ENCODE measurements at regions not wholly inside any gene's neighbourhood (a gene's known extent, or its start where the extent isn't known, plus 50 kb on each side); places are given as distances from the start of the nearest gene placed in this dataset.

DNA sequence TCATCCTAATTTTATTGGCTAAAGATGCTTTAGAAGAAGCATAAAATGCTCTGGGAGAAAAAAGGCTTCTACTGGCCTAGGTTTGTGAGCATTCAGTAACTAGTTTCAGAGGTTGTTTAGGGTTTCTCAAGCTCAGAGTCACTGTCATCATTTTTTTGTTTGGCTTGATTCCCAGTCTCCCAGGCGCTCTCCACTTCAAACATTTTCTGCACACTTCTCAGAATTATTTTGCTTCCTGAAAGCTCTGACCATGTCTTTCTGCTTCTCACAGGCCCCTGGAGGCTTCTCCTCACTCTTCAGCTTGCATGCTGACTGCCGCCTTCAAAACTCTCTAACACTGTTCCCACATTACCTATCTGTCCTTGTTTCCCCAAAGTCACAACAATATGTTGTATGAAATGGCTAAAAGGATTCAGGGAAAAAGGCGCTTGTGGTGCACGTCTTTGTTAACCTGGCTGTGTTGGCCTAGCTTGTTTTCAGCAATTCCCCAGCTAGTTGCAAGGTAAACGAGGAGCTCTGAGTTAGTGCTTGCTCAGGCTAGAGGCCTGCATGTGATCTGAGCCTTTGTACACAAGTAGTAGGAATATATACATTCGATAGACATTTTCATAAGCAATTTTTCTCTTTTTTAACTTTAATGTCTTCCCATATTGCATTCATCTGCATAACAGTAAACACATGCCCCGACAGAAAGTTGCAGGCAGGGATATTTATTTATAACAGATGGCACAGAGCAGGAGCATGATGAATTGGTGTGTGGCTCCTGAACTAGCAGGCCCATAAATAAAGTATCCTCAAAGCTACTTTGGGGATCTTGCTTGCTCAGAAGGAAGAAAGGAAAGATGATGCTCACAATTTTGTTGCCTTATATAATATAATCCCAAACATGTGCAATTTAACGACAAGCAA is 129.2 kb upstream of the DPH6 start:
- H3K4me3 ChIP-seq (ENCODE audit: insufficient read depth, low read depth, low read length) = no peak overlapping the region
- WGBS, 2 experiments = 91 to 94% methylated on average over 8 of the region's 8 CpGs
- H3K4me1 ChIP-seq (ENCODE audit: control insufficient read depth, insufficient read depth, low read length) = no peaks in the 10 kb centered on the region
- H3K36me3 ChIP-seq (ENCODE audit: control insufficient read depth, insufficient read depth, low read length) = no peaks in the 10 kb centered on the region
- H3K9me3 ChIP-seq (ENCODE audit: control insufficient read depth, low read length) = no peaks in the 10 kb centered on the region
- H3K27me3 ChIP-seq (ENCODE audit: control insufficient read depth, insufficient read depth, low read length, poor library complexity, severe bottlenecking) = no peaks in the 10 kb centered on the region
- H3K27ac ChIP-seq (ENCODE audit: insufficient read depth, low read depth, low read length, poor library complexity, severe bottlenecking) = no peak overlapping the region

DNA sequence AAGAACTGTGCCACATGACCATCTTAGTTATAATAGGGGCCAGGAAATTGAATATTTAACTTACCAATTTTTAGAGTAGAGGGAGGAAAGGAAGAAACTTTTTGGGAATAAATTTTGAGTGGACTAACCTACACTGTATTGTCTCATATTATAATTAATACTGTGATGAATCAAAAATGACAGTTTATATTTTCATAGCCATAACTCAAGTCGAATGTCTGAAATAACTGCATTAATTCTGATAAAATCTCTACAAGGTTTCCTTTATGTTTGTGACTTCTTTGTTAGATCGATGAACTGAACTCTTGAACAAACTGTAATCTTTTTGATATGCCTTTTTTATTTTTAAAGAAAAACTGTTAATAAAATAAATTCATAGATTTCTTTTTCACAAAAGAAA is 132.8 kb upstream of the DPH6 start:
- H3K9me3 ChIP-seq (ENCODE audit: control insufficient read depth, low read length) = no peaks in the 10 kb centered on the region
- H3K27me3 ChIP-seq (ENCODE audit: control insufficient read depth, insufficient read depth, low read length, poor library complexity, severe bottlenecking) = no peaks in the 10 kb centered on the region
- H3K4me1 ChIP-seq (ENCODE audit: control insufficient read depth, insufficient read depth, low read length) = no peaks in the 10 kb centered on the region
- H3K27ac ChIP-seq (ENCODE audit: insufficient read depth, low read depth, low read length, poor library complexity, severe bottlenecking) = no peak overlapping the region
- no peaks in the 10 kb centered on the region for H3K36me3 ChIP-seq (ENCODE audit: control insufficient read depth, insufficient read depth, low read length)
- 100% methylated on average over 1 of the region's 2 CpGs; no CpG with 5 or more reads in 1 of the 2 experiments for WGBS, 2 experiments
- H3K4me3 ChIP-seq (ENCODE audit: insufficient read depth, low read depth, low read length) = no peak overlapping the region

DNA sequence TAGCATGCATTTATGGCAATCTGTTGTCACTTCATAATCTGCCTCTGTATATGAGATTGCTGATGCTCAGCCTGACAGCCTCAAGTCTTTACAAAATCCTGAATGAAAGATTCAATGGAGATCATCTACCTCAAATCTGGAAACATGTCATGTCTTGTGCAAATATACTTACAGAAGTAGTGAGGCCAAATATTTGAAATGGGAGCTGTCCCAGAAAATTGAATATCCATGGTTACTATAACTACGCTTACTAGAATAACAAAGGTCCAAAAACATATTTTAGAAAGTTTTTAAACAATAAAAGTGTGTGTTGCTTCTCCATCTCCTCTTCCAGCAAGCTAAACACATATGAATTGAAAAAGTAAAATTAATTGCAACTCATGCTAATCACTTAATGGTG is 133.2 kb upstream of the DPH6 start:
- Histone ChIP-seq H3K27ac (ENCODE audit: insufficient read depth, low read depth, low read length, poor library complexity, severe bottlenecking) (no peak overlapping the region), H3K4me3 (ENCODE audit: insufficient read depth, low read depth, low read length) (no peak overlapping the region), H3K4me1 (ENCODE audit: control insufficient read depth, insufficient read depth, low read length) (no peaks in the 10 kb centered on the region), H3K9me3 (ENCODE audit: control insufficient read depth, low read length) (no peaks in the 10 kb centered on the region), H3K36me3 (ENCODE audit: control insufficient read depth, insufficient read depth, low read length) (no peaks in the 10 kb centered on the region), H3K27me3 (ENCODE audit: control insufficient read depth, insufficient read depth, low read length, poor library complexity, severe bottlenecking) (no peaks in the 10 kb centered on the region)
- no CpG with 5 or more reads among the region's 1 CpG for WGBS, 2 experiments

DNA sequence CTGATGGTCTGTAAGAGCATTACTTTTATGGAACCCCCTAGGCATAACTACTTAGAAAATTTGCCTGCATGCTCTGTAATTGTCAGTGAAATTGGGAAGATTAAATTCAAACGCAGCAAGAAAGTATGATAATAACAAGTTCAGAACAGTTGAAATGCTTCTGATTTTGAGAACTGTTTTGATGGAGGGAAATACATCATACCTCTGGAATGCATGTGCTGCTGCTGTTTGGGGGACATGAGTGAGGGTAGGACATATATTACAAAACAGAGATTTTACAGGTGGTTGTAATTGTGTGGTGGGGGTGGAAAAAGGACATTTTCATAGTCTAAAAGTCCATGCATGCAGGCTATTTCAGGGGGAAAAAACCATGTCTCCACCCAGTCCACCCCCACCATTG is 135.0 kb upstream of the DPH6 start:
- no peak overlapping the region for H3K4me3 ChIP-seq (ENCODE audit: insufficient read depth, low read depth, low read length)
- H3K36me3 ChIP-seq (ENCODE audit: control insufficient read depth, insufficient read depth, low read length) = no peaks in the 10 kb centered on the region
- no peaks in the 10 kb centered on the region for H3K4me1 ChIP-seq (ENCODE audit: control insufficient read depth, insufficient read depth, low read length)
- no peaks in the 10 kb centered on the region for H3K9me3 ChIP-seq (ENCODE audit: control insufficient read depth, low read length)
- WGBS, 2 experiments = 93 to 95% methylated on average over 1 of the region's 1 CpG
- H3K27ac ChIP-seq (ENCODE audit: insufficient read depth, low read depth, low read length, poor library complexity, severe bottlenecking) = no peak overlapping the region
- H3K27me3 ChIP-seq (ENCODE audit: control insufficient read depth, insufficient read depth, low read length, poor library complexity, severe bottlenecking) = no peaks in the 10 kb centered on the region

DNA sequence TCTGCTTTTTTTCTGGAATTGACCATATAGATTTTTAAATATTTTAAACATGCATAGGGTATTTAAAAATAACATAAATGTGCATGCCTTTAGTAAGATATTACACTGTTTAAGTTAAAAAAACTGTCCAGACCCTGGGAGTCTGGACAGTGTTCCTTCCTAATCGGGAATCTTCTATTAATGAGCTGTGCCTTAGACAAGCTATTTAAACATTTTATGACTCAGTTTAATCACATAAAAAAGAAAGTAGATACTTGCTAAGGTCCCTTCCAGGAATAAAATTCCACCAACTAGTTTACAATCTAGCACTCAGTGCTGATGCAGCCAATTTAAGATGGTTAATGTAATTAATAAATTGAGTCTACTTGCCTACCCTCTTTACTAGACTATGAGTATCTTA is 140.4 kb upstream of the DPH6 start:
- WGBS, 2 experiments = 100% methylated on average over 1 of the region's 1 CpG
- H3K4me1 ChIP-seq (ENCODE audit: control insufficient read depth, insufficient read depth, low read length) = no peaks in the 10 kb centered on the region
- H3K36me3 ChIP-seq (ENCODE audit: control insufficient read depth, insufficient read depth, low read length) = no peaks in the 10 kb centered on the region
- no peaks in the 10 kb centered on the region for H3K9me3 ChIP-seq (ENCODE audit: control insufficient read depth, low read length)
- H3K27ac ChIP-seq (ENCODE audit: insufficient read depth, low read depth, low read length, poor library complexity, severe bottlenecking) = no peak overlapping the region
- H3K27me3 ChIP-seq (ENCODE audit: control insufficient read depth, insufficient read depth, low read length, poor library complexity, severe bottlenecking) = no peaks in the 10 kb centered on the region
- no peak overlapping the region for H3K4me3 ChIP-seq (ENCODE audit: insufficient read depth, low read depth, low read length)

DNA sequence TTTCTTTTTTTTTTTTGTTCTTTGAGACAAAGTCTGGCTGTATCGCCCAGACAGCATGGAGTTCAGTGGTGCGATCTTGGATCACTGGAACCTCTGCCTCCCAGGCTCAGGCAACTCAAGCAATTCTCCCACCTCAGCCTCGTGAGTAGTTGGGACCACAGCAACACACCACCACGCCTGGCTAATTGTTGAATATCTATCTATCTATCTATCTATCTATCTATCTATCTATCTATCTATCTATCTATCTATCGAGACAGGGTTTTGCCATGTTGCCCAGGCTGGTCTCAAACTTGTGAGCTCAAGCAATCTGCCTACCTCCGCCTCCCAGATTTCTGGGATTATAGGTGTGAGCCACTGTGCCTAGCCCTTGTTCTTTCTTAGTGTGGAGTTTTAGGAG is 143.3 kb upstream of the DPH6 start:
- Histone ChIP-seq H3K9me3 (ENCODE audit: control insufficient read depth, low read length) (no peaks in the 10 kb centered on the region), H3K36me3 (ENCODE audit: control insufficient read depth, insufficient read depth, low read length) (no peaks in the 10 kb centered on the region), H3K4me3 (ENCODE audit: insufficient read depth, low read depth, low read length) (no peak overlapping the region), H3K27me3 (ENCODE audit: control insufficient read depth, insufficient read depth, low read length, poor library complexity, severe bottlenecking) (no peaks in the 10 kb centered on the region), H3K27ac (ENCODE audit: insufficient read depth, low read depth, low read length, poor library complexity, severe bottlenecking) (no peak overlapping the region), H3K4me1 (ENCODE audit: control insufficient read depth, insufficient read depth, low read length) (no peaks in the 10 kb centered on the region)
- 88 to 91% methylated on average over 6 of the region's 6 CpGs for WGBS, 2 experiments

DNA sequence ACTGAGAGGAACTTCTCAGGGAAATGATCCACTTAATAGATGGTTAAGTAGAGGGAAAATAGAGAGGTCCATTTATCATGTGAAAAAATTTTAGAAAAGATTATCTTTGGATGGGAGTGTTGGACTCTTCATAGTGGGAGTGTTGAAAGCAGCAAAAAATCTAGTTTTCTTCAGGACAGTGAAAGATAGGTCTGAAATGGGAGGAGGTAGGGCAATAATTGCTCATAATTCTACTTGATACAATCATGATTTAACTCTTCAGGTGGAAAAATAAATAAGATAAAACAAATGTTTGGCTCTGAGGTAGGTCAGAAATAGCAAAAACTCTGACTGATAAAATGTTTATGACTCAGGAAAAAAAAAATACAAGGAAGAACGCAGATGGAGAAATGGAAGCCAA is 144.1 kb upstream of the DPH6 start:
- Histone ChIP-seq H3K9me3 (ENCODE audit: control insufficient read depth, low read length) (no peaks in the 10 kb centered on the region), H3K27me3 (ENCODE audit: control insufficient read depth, insufficient read depth, low read length, poor library complexity, severe bottlenecking) (no peaks in the 10 kb centered on the region), H3K27ac (ENCODE audit: insufficient read depth, low read depth, low read length, poor library complexity, severe bottlenecking) (no peak overlapping the region), H3K4me1 (ENCODE audit: control insufficient read depth, insufficient read depth, low read length) (no peaks in the 10 kb centered on the region), H3K36me3 (ENCODE audit: control insufficient read depth, insufficient read depth, low read length) (no peaks in the 10 kb centered on the region), H3K4me3 (ENCODE audit: insufficient read depth, low read depth, low read length) (no peak overlapping the region)
- WGBS, 2 experiments = 86 to 93% methylated on average over 1 of the region's 1 CpG

DNA sequence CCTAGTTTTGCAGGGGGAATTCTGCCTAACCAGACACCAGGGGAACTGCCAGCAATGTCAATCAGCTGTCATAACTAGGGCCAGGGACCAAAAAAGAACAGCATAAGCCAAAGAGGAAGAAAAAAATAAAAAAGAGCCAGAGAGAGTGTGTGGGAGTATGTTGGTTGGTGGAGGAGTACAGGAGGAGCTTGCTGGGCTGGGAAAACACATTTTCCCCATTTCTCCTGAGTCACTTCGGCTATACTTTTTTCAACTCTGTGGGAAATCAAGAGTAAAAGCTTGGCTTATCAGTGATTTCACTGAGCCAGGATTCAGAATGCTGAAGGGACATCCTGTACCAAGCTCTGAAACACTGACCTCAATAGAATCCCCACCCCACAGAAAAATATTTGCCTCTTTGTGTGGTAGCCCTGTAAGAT is 144.7 kb upstream of the DPH6 start:
- no peaks in the 10 kb centered on the region for H3K9me3 ChIP-seq (ENCODE audit: control insufficient read depth, low read length)
- H3K27ac ChIP-seq (ENCODE audit: insufficient read depth, low read depth, low read length, poor library complexity, severe bottlenecking) = no peak overlapping the region
- H3K4me3 ChIP-seq (ENCODE audit: insufficient read depth, low read depth, low read length) = no peak overlapping the region
- no peaks in the 10 kb centered on the region for H3K36me3 ChIP-seq (ENCODE audit: control insufficient read depth, insufficient read depth, low read length)
- 64 to 90% methylated on average over 1 of the region's 1 CpG for WGBS, 2 experiments
- no peaks in the 10 kb centered on the region for H3K27me3 ChIP-seq (ENCODE audit: control insufficient read depth, insufficient read depth, low read length, poor library complexity, severe bottlenecking)
- H3K4me1 ChIP-seq (ENCODE audit: control insufficient read depth, insufficient read depth, low read length) = no peaks in the 10 kb centered on the region

DNA sequence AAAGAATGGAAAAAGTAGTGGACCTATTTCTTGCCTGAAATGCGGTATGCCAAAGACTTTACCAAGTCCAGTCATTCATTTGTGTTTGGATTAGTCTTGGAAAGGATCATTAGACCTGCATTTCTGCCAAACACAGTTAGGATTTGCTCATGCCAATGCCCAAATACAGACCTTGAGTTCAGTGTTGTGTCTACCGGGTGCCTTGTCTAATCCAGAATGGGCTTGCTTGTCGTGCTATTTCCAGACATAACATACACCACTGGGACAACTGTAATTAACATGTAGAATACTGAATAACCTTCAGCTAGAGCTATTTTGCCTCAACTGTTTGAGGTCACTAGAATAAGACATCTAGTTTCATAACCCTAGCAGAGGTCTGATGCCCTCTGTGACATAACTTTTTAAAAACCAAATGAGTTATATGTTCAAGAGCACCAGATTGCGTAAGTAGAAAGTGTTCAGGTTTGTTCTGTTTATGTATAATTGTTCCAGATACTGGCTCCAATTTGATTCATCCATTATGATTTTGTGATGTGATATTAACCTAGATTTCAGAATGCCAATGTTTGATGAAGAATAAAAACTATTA is 145.3 kb upstream of the DPH6 start:
- Histone ChIP-seq H3K4me1 (ENCODE audit: control insufficient read depth, insufficient read depth, low read length) (no peaks in the 10 kb centered on the region), H3K27ac (ENCODE audit: insufficient read depth, low read depth, low read length, poor library complexity, severe bottlenecking) (no peak overlapping the region), H3K27me3 (ENCODE audit: control insufficient read depth, insufficient read depth, low read length, poor library complexity, severe bottlenecking) (no peaks in the 10 kb centered on the region), H3K36me3 (ENCODE audit: control insufficient read depth, insufficient read depth, low read length) (no peaks in the 10 kb centered on the region), H3K9me3 (ENCODE audit: control insufficient read depth, low read length) (no peaks in the 10 kb centered on the region), H3K4me3 (ENCODE audit: insufficient read depth, low read depth, low read length) (no peak overlapping the region)
- 87 to 95% methylated on average over 4 of the region's 4 CpGs for WGBS, 2 experiments

DNA sequence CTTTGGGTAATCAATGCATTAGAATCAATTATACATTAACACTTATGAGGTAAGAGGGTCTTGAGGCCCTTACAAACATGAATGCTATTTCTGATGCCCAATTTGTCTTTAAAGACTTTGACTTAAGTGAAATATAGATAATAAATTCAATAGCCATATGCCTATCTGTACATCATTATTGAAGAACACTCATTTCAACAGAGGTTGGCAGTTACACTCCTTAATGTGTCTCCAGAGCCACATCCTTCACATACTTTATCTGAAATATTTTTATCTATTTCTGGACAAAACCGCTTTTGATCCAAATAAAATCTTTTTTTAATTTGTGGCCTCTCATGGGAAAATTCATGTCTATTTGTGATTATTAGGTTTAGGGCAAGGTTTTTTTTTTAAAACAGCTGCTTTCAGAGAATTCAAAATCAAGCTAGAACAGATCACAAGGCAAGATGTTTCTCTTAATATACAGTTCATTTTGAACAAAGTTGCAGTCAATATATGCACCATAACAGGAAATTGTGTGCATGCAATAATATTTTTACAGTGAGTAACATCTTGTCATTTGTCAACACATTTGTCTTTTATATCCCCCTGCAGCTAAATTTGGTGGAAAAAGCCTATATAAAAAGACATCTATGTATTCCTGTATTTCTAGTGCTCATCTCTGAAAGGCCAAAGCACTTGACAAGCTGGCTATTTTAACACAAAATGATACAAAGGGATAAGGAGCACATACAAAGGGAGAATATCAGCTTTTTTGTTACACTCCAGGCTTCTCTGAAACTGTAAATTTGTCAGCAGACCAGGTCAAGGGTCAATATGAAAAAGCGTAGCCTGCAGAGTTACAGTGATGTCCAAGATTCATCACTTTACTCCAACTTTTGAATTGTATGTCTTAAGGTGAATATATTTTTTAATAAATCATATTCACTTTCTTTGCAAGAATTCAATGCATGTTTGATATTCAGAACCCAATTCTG is 146.2 kb upstream of the DPH6 start:
- Histone ChIP-seq H3K36me3 (ENCODE audit: control insufficient read depth, insufficient read depth, low read length) (no peaks in the 10 kb centered on the region), H3K27me3 (ENCODE audit: control insufficient read depth, insufficient read depth, low read length, poor library complexity, severe bottlenecking) (no peaks in the 10 kb centered on the region), H3K9me3 (ENCODE audit: control insufficient read depth, low read length) (no peaks in the 10 kb centered on the region), H3K27ac (ENCODE audit: insufficient read depth, low read depth, low read length, poor library complexity, severe bottlenecking) (no peak overlapping the region), H3K4me3 (ENCODE audit: insufficient read depth, low read depth, low read length) (no peak overlapping the region), H3K4me1 (ENCODE audit: control insufficient read depth, insufficient read depth, low read length) (no peaks in the 10 kb centered on the region)
- 96 to 100% methylated on average over 1 to 2 of the region's 2 CpGs for WGBS, 2 experiments
